GM04503 (cell line): ENCODE measurements at regions not wholly inside any gene's neighbourhood (a gene's known extent, or its start where the extent isn't known, plus 50 kb on each side); places are given as distances from the start of the nearest gene placed in this dataset.
"Not testable (repeated sequence)": the region's sequence is repeated elsewhere in the genome, so short reads cannot be mapped to it uniquely, and the experiment has no call there.

Experiments used
- DNase-seq: peaks from one replicate; pipeline ENCODE4 v3.0.0-alpha.2; 2012; ENCODE audit warnings: low read depth

- no peak for DNase-seq
Measured at GRCh38 chr2:111251711-111252110, 131.0 kb downstream of the BCL2L11 start.

- DNase-seq: no peak
Measured at GRCh38 chr2:111252436-111252835, 131.7 kb downstream of the BCL2L11 start.

- not testable (repeated sequence) for DNase-seq
Measured at GRCh38 chr2:111254916-111255315, 134.2 kb downstream of the BCL2L11 start.

- DNase-seq: not testable (repeated sequence)
Measured at GRCh38 chr2:111256628-111257027, 135.9 kb downstream of the BCL2L11 start.

GRCh38 chr2:111257607-111258006 is 136.9 kb downstream of the BCL2L11 start:
- not testable (repeated sequence) for DNase-seq

GRCh38 chr2:111258318-111258717 is 137.6 kb downstream of the BCL2L11 start:
- DNase-seq: not testable (repeated sequence)

GRCh38 chr2:111262627-111263379 is 142.1 kb downstream of the BCL2L11 start:
- not testable (repeated sequence) for DNase-seq

GRCh38 chr2:111263380-111264017 is 142.8 kb downstream of the BCL2L11 start:
- DNase-seq: not testable (repeated sequence)

GRCh38 chr2:111264956-111265355 is 144.2 kb downstream of the BCL2L11 start:
- not testable (repeated sequence) for DNase-seq

- not testable (repeated sequence) for DNase-seq
Measured at GRCh38 chr2:111266556-111266955, 145.8 kb downstream of the BCL2L11 start.

GRCh38 chr2:111267038-111267437 is 146.3 kb downstream of the BCL2L11 start:
- not testable (repeated sequence) for DNase-seq

GRCh38 chr2:111269761-111270323 is 149.1 kb downstream of the BCL2L11 start:
- not testable (repeated sequence) for DNase-seq

- DNase-seq: not testable (repeated sequence)
Measured at GRCh38 chr2:111270569-111270968, 149.9 kb downstream of the BCL2L11 start.

- not testable (repeated sequence) for DNase-seq
Measured at GRCh38 chr2:111271647-111272304, 151.1 kb downstream of the BCL2L11 start.

- DNase-seq: not testable (repeated sequence)
Measured at GRCh38 chr2:111273007-111273406, 152.3 kb downstream of the BCL2L11 start.

GRCh38 chr2:111275047-111275853 is 154.5 kb downstream of the BCL2L11 start:
- not testable (repeated sequence) for DNase-seq

GRCh38 chr2:111275854-111276171 is 155.1 kb downstream of the BCL2L11 start:
- DNase-seq: not testable (repeated sequence)

- not testable (repeated sequence) for DNase-seq
Measured at GRCh38 chr2:111278133-111278532, 157.4 kb downstream of the BCL2L11 start.

GRCh38 chr2:111280709-111281286 is 160.1 kb downstream of the BCL2L11 start:
- not testable (repeated sequence) for DNase-seq

- not testable (repeated sequence) for DNase-seq
Measured at GRCh38 chr2:111282162-111282561, 161.4 kb downstream of the BCL2L11 start.
